Brain microvascular endothelial cell (primary cell): ENCODE measurements at regions not wholly inside any gene's neighbourhood (a gene's known extent, or its start where the extent isn't known, plus 50 kb on each side); places are given as distances from the start of the nearest gene placed in this dataset.
"Not testable (repeated sequence)": the region's sequence is repeated elsewhere in the genome, so short reads cannot be mapped to it uniquely, and the experiment has no call there.

Source experiments
- DNase-seq: peaks from one replicate; pipeline ENCODE4 v3.0.0-alpha.2; 2020
- H3K27ac ChIP-seq: fragments of 250-450 bp; sonication (Bioruptor Pico); 2 replicates; pipeline ENCODE4 v1.5.1; 2020; ENCODE audit warnings: mild to moderate bottlenecking, moderate library complexity
- H3K27me3 ChIP-seq: fragments of 250-450 bp; sonication (Bioruptor Pico); replicated peaks from 2 replicates; pipeline ENCODE4 v1.5.1; 2020; ENCODE audit warnings: mild to moderate bottlenecking
- H3K36me3 ChIP-seq: fragments of 250-450 bp; sonication (Bioruptor Pico); replicated peaks from 2 replicates; pipeline ENCODE4 v1.5.1; 2020; ENCODE audit warnings: mild to moderate bottlenecking
- H3K4me3 ChIP-seq: 2 replicates; pipeline ENCODE4 v1.5.1; 2011; ENCODE audit warnings: low read depth, mild to moderate bottlenecking, control low read depth, low read length, moderate library complexity
- in situ Hi-C: cut with HindIII; loops from 2 replicates; pipeline ENCODE4 v1.10.0; 2017; ENCODE audit warnings: low sequenced_read_pairs, low pct_ligation_motif_present
- TF ChIP-seq, protein P1 (sequence below): IDR thresholded peaks from 2 replicates; pipeline ENCODE4 v1.5.1; 2011; ENCODE audit warnings: low read depth, mild to moderate bottlenecking, moderate library complexity, low read length, control low read depth, inconsistent platforms; ENCODE audit errors: missing control alignments

DNA sequence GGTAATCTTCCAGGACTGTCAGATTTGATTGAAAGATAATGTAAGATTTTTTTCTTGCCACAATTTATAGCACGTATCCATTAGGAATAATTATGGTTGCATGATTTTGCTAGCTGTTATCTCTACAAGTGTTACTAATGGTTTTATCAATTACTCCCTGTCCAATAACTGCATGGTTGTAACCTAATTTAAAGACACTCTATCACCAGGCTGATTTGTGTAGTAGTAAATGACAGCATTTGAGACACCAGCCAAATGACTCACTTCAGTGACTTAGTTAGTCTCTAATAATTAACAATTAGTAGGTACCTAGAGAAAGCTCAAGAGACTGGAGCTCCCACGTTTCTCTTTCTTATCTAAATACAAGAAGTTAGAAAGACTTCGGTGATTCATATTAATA lies 453.8 kb upstream of the POU3F2 start:
- DNase-seq, result no peak
- no peaks in the 10 kb centered on the region for H3K27me3 ChIP-seq
- no peak overlapping the region for H3K27ac ChIP-seq
- TF ChIP-seq, protein P1, sequence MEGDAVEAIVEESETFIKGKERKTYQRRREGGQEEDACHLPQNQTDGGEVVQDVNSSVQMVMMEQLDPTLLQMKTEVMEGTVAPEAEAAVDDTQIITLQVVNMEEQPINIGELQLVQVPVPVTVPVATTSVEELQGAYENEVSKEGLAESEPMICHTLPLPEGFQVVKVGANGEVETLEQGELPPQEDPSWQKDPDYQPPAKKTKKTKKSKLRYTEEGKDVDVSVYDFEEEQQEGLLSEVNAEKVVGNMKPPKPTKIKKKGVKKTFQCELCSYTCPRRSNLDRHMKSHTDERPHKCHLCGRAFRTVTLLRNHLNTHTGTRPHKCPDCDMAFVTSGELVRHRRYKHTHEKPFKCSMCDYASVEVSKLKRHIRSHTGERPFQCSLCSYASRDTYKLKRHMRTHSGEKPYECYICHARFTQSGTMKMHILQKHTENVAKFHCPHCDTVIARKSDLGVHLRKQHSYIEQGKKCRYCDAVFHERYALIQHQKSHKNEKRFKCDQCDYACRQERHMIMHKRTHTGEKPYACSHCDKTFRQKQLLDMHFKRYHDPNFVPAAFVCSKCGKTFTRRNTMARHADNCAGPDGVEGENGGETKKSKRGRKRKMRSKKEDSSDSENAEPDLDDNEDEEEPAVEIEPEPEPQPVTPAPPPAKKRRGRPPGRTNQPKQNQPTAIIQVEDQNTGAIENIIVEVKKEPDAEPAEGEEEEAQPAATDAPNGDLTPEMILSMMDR, result no peak
- H3K36me3 ChIP-seq, result no peaks in the 10 kb centered on the region
- no peak overlapping the region for H3K4me3 ChIP-seq
- in situ Hi-C loops, result no loop called here

GRCh38 chr6:98382246-98382645 lies 452.1 kb upstream of the POU3F2 start:
- H3K36me3 ChIP-seq, result no peaks in the 10 kb centered on the region
- H3K27me3 ChIP-seq, result no peaks in the 10 kb centered on the region
- no peak overlapping the region for H3K4me3 ChIP-seq
- TF ChIP-seq, protein P1, result no peak
- no peak for DNase-seq
- H3K27ac ChIP-seq, result no peak overlapping the region
- in situ Hi-C loops, result no loop called here

- Histone ChIP-seq H3K27me3 (no peaks in the 10 kb centered on the region), H3K4me3 (no peak overlapping the region), H3K36me3 (no peaks in the 10 kb centered on the region), H3K27ac (no peak overlapping the region)
- DNase-seq, result no peak
- in situ Hi-C loops, result no loop called here
- TF ChIP-seq, protein P1, result no peak
Measured at GRCh38 chr6:98384334-98384733, 450.0 kb upstream of the POU3F2 start.

DNA sequence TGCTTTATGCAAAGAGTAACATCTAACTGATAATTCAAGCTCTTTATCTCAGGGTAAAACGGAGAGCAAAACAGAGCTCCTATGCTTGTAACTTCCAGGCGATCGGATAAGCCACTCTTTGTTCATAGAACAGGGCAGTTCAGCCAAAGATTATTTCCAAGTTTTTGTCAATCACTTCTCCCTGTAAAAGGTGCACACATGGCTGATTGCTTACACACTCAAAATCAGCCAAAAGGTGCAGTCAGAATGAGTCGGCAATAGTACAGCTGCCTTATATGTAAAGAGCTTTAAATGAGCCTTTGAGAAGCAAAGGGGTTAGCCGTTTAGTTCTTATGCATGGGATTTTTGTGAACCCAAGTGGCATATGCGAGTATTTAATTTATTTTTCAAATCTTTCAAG lies 449.6 kb upstream of the POU3F2 start:
- H3K27me3 ChIP-seq, result no peaks in the 10 kb centered on the region
- DNase-seq, result no peak
- no peak overlapping the region for H3K4me3 ChIP-seq
- in situ Hi-C loops, result no loop called here
- H3K27ac ChIP-seq, result no peak overlapping the region
- H3K36me3 ChIP-seq, result no peaks in the 10 kb centered on the region
- TF ChIP-seq, protein P1, result no peak

DNA sequence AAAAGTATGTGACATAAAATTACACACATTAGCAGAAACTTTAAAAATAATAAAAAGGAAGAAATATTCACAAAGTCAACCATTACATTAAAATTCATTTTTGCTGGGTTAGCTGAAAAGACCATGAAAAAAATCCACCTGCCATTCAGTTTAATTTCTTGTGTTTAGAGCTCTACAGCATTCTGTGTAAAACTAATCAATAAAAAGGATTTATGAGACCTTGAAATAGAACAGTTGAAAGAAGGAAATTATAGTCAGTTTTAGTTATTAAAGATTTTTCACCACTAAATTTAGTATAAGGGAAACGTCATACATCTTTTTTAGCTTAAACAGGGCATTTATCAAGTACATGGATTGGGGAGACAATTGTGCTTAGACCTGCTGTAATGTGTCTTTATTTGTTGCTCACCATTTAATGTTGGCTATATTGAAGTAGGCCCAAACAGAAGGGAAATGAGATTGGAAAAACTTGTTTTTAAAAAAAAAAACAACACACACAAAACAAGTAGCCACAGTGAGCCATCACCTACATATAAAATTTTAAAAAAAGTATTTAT lies 438.7 kb upstream of the POU3F2 start:
- H3K27ac ChIP-seq, result no peak overlapping the region
- no peak overlapping the region for H3K4me3 ChIP-seq
- H3K36me3 ChIP-seq, result no peaks in the 10 kb centered on the region
- H3K27me3 ChIP-seq, result no peaks in the 10 kb centered on the region
- DNase-seq, result no peak
- TF ChIP-seq, protein P1, result no peak
- in situ Hi-C loops, result no loop called here

GRCh38 chr6:98416027-98416426 lies 418.3 kb upstream of the POU3F2 start:
- no peak for DNase-seq
- Histone ChIP-seq H3K4me3 (no peak overlapping the region), H3K27me3 (no peaks in the 10 kb centered on the region), H3K36me3 (no peaks in the 10 kb centered on the region), H3K27ac (no peak overlapping the region)
- TF ChIP-seq, protein P1, result no peak
- in situ Hi-C loops, result no loop called here

GRCh38 chr6:98416497-98417158 lies 417.7 kb upstream of the POU3F2 start:
- in situ Hi-C loops, DNase-seq, H3K36me3 ChIP-seq, H3K4me3 ChIP-seq, H3K27ac ChIP-seq, H3K27me3 ChIP-seq: not testable (repeated sequence)
